ENCODE measurements at regions not wholly inside any gene's neighbourhood (a gene's known extent, or its start where the extent isn't known, plus 50 kb on each side); places are given as distances from the start of the nearest gene placed in this dataset.
"Not testable (repeated sequence)": the region's sequence is repeated elsewhere in the genome, so short reads cannot be mapped to it uniquely, and the experiment has no call there.

- no peak for DNase-seq
Observed at GRCh38 chr2:16745466-16745865, 79.8 kb upstream of the CYRIA start.

GRCh38 chr2:16744521-16744920, 78.9 kb upstream of the CYRIA start:
- DNase-seq = no peak

GRCh38 chr2:16742026-16742425, 76.4 kb upstream of the CYRIA start:
- no peak for DNase-seq

GRCh38 chr2:16741498-16741897, 75.9 kb upstream of the CYRIA start:
- no peak for DNase-seq

GRCh38 chr2:16739778-16740581, 74.3 kb upstream of the CYRIA start:
- no peak for DNase-seq

GRCh38 chr2:16738361-16739225, 73.0 kb upstream of the CYRIA start:
- no peak for DNase-seq

GRCh38 chr2:16737812-16738211, 72.2 kb upstream of the CYRIA start:
- DNase-seq = no peak

GRCh38 chr2:16736633-16737032, 71.0 kb upstream of the CYRIA start:
- DNase-seq = no peak

GRCh38 chr2:16729335-16729734, 63.7 kb upstream of the CYRIA start:
- DNase-seq = no peak

- DNase-seq = no peak
Observed at GRCh38 chr2:16728351-16729136, 62.9 kb upstream of the CYRIA start.

GRCh38 chr2:16727849-16728248, 62.2 kb upstream of the CYRIA start:
- DNase-seq = not testable (repeated sequence)

GRCh38 chr2:16727256-16727655, 61.6 kb upstream of the CYRIA start:
- no peak for DNase-seq

GRCh38 chr2:16726577-16726976, 60.9 kb upstream of the CYRIA start:
- no peak for DNase-seq

GRCh38 chr2:16726147-16726546, 60.5 kb upstream of the CYRIA start:
- no peak for DNase-seq

- no peak for DNase-seq
Observed at GRCh38 chr2:16725549-16725948, 59.9 kb upstream of the CYRIA start.

- DNase-seq = no peak
Observed at GRCh38 chr2:16722677-16723076, 57.0 kb upstream of the CYRIA start.

- no peak for DNase-seq
Observed at GRCh38 chr2:16722126-16722525, 56.5 kb upstream of the CYRIA start.

- DNase-seq = not testable (repeated sequence)
Observed at GRCh38 chr2:16721529-16721928, 55.9 kb upstream of the CYRIA start.

GRCh38 chr2:16720737-16721136, 55.1 kb upstream of the CYRIA start:
- DNase-seq = not testable (repeated sequence)

- DNase-seq = no peak
Observed at GRCh38 chr2:16719485-16719808, 53.8 kb upstream of the CYRIA start.

GRCh38 chr2:16718576-16719484, 53.2 kb upstream of the CYRIA start:
- no peak for DNase-seq

- no peak for DNase-seq
Observed at GRCh38 chr2:16717477-16717876, 51.8 kb upstream of the CYRIA start.

All from NCI-H1694 treated with DMSO at 0.1 percent for 48 hours (cell line).